ENCODE measurements at regions not wholly inside any gene's neighbourhood (a gene's known extent, or its start where the extent isn't known, plus 50 kb on each side); places are given as distances from the start of the nearest gene placed in this dataset.

DNA sequence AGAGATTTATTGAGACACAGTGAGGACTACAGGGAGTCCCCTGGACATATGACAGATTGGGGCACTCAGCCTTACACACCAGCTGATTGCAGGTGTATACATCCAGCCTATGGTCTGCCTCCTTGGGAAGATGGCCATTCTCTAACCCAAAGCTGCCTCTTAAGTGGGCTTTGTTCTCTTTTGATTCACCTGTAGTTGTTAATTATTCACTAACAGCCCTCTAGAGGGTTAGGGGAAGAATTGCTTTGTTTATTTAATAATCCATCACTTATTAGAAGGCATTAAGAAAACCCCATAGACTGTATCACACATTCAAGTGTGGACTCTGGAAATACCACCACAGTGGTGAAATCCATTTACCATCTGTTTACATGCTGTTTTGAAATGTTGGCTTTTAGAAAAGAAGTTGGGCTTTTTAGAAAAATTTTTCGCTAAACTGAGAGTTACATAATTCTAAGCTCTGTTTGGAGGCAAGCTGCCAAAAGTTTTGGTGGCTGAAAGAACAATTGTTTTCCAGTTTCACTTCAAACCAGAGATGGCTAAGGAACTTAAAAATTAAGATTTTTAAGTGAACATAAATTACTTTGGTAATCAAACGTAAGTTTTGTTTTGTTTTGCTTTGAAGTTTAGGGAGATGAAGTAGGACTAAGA is 379.1 kb downstream of the ADRA2A start:
- DNase-seq = no peak

DNA sequence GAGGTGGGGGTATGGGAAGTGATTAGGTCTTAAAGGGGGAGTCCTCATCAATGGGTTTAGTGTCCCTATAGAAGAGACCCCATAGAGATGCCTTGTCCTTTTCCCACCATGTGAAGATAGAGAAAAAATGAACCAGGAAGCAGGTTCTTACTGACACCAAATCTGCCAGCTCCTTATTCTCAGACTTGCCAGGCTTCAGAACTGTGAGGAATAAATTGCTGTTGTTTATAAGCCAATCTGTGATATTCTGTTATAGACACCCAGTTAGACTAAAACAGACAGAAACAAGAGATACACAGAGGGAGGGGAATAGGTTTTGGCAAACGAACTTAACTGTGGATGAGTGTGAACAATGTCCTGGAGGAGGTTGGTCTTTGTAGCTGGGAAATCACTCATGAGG is 381.4 kb downstream of the ADRA2A start:
- no peak for DNase-seq

GRCh38 chr10:111459967-111460366 is 383.1 kb downstream of the ADRA2A start:
- DNase-seq = no peak

DNA sequence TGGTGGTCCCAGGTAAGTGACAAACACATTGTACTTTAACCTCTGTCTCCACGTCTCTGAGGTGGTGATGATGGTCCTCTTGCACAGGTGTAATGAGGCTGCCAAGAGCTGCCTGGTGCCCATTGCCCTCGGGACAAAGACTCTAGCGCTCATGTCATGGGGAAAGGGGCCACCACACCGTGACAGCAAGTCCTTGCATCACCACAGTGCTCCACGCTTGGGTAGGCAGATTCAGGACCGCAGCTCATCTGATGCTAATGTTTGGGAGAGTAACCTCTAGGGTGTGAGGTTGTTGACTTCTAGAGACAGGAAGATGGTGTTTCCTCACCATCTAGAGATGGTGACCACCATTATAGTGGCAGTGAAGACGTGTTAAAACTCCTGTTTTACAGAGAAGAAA is 395.6 kb downstream of the ADRA2A start:
- no peak for DNase-seq

DNA sequence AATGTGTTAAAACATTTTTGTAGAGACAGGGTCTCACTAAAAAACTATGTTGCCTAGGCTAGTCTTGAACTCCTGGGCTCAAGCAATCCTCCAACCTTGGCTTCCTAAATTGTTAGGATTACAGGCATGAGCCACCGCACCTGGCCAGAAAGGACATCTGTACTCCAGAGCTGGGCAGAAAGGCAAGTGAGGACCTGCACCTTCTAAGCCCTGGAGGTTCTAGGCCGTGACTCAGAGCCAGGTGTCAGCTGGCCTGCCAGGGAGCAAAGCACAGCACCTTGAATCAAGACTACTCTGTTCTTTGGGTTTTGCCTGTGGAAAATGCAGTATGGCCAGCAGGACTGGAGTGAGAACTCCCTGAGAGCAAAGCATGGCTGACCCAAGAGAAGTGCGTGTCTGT is 396.5 kb downstream of the ADRA2A start:
- no peak for DNase-seq

- no peak for DNase-seq
Observed at GRCh38 chr10:111474786-111475185, 398.0 kb downstream of the ADRA2A start.

DNA sequence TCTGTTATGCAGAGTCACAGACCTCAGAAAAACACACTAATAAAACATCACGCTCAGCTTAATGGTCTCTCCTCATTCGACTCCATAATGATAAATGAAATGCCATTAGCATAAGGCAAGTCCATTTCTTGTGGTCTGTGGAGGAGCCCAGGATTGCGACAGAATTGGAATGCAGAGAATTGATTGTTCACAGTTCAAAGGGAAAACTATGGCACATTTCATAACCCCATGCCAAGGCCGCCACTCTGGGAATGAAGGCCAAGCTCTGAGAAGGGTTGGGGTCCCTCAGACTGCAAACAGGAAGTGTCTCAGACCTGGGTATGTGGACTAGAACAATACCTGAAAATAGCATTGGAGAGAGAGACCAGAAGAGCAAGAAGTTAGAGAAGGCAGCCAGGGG is 398.9 kb downstream of the ADRA2A start:
- no peak for DNase-seq

- DNase-seq = no peak
Observed at GRCh38 chr10:111478651-111479050, 401.8 kb downstream of the ADRA2A start.

- DNase-seq = no peak
Observed at GRCh38 chr10:111479966-111480365, 403.1 kb downstream of the ADRA2A start.

DNA sequence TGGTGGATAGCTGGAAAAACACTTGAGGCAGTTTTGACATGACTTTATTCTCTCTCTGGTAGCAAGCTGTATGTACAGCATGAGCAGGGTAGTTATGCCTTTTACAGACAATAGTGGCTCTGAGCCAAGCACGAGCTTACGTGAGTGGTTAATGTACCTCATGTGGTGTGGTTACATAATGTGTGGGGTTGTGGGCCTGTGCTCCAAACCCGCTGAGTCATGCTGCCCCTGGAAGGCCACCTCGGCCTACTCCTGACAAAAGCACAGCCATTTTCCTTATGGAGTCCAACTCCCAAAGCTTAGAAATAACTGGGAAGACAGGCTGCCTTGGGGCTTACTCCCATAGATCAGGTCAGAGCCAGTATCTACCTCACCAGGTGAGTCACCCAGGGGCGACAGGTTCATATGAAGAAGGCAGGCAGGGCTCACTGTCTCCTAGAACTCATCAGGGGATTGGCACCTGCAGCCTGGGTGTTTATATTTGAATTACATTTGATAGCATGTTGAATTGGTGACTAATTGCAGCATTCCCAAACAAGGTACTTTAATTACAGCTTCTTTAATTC is 404.5 kb downstream of the ADRA2A start:
- DNase-seq = no peak

DNA sequence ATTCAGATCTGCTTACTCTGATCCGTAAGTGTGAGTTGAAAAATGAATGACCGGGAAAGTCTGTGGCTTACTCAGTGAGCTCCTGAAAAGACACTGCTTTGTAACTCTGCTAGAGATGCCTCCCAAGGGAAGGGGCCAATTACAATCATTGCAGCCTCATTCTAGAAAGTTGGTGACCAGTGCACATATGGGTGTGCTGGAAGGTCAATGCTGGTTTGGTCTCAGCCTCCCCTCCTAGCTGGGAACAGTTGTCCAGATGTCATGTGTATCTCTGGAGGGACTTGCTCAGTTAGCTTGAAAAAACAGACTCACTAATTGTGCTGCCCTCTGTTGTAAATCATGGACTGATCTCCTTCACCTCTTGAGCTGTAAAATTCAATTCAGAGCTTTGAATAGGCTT is 405.0 kb downstream of the ADRA2A start:
- DNase-seq = no peak

- DNase-seq = no peak
Observed at GRCh38 chr10:111482621-111483216, 405.9 kb downstream of the ADRA2A start.

DNA sequence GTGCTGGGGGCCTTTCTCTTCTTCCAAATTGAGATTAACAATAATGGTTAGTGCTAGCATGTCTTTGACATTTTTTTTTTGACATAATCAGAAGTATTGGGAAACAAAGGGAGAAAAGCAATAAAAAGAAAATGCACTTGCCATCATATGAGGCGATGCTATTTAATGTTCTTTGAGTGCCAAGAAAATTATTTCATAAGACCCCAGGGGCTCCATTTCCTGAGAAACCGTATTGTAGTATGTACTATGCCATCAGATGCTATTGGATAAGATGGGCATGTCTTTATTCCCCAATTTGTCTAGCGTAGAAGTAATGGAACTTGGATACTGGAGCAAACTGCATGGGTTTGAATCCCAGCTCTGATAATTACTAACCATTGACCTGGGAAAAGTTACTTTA is 408.9 kb downstream of the ADRA2A start:
- no peak for DNase-seq

DNA sequence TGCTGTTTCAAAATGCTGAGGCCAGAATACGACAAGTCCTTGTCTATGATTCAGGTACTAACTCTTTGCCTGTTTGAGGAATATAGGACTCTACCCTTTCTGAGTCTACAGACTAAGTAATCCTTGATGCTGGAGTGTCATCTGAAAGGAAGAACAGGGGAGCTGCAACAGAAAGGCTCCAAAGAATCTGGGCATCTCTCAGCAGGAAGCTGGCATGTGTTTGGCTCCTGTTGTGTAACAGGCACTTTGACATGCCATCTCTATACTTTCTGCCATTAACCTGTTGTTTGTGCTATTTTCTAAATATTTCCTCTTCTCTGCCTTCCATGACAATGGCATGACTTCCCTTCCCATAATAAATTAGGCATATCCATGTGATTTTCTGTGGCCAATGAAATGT is 409.5 kb downstream of the ADRA2A start:
- no peak for DNase-seq

DNA sequence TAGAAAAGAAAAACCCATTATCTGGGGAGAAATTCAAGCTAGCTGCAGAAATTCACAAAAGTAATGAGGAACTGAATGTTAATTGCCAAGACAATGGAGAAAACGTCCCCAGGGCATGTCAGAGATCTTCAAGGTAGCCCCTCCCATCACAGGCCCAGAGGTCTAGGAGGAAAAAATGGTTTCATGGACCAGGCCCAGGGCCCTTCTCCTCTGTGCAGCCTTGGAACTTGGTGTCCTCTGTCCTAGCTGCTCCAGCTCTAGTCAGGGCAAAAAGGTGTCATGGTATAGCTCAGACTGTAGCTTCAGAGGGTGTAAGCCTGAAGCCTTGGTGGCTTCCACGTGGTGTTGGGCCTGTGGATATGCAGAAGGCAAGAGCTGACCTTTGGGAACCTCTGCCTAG is 411.8 kb downstream of the ADRA2A start:
- DNase-seq = no peak

GRCh38 chr10:111491154-111491553 is 414.3 kb downstream of the ADRA2A start:
- DNase-seq = no peak

DNA sequence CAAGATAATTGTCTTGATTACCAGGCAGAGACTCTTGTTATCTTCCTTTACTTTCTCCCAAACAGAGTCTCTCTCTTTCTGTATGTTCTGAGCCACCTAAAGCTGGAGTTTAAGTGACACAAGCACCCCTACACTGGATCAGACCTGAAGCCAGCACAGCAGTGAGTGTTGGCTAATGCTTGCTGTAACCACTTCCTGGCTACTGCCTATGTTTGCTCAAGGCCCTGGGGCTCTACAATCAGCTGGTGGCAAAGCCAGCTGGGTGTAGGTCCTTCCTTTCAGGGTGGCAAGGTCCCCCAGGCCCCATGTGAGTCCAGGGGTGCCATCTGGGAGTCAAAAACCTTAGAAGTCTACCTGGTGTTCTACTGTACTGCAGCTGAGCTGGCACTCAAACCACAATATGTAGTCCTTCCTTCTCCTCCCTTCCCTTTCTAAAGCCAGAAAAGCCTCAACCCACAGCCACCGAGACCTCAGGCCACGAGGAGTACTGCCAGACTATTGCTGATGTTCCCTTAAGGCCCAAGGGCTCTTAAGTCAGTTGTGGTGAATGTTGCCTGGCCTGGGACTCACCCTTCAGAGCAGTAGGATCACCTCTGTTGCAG is 416.3 kb downstream of the ADRA2A start:
- no peak for DNase-seq

DNA sequence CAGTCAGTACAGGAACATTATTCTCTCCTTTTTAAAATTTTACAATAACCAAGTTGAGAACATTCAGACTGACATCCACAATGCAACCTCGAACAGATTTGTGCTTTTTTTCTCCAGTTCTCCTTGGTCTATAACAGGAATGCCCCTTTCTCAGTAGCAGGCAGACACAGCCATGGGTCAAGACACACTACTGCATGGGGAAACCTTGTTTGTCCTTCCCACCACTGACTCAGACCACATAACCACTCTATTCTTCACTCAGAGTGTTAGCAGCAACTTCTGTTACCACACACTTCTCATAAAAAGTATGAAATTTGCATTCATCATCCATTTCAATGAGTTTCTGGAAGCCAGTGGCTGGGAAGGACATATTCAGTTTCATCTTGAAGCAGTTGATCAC is 421.7 kb downstream of the ADRA2A start:
- no peak for DNase-seq

DNA sequence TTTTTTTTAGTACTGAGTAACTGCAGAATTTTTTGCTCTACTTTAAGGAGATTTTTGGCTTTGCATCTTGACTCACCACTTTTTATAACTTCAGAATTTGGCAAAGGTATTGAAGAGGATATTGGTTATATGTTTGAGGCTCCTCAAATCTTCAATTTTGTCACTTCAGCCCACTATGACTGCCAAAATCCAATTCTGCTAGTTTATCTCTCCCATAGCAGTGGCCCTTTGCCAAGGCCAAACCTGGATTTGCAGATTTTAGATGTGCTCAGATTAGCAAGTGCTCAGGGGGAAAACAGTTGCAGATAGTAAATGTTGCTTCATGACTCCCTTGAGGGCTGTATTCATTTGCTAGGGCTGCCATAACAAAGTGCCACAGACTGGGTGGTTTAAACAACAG is 427.5 kb downstream of the ADRA2A start:
- no peak for DNase-seq

- DNase-seq = no peak
Observed at GRCh38 chr10:111506266-111507034, 429.6 kb downstream of the ADRA2A start.

GRCh38 chr10:111511751-111512150 is 434.9 kb downstream of the ADRA2A start:
- no peak for DNase-seq

- no peak for DNase-seq
Observed at GRCh38 chr10:111515264-111515663, 438.4 kb downstream of the ADRA2A start.

DNA sequence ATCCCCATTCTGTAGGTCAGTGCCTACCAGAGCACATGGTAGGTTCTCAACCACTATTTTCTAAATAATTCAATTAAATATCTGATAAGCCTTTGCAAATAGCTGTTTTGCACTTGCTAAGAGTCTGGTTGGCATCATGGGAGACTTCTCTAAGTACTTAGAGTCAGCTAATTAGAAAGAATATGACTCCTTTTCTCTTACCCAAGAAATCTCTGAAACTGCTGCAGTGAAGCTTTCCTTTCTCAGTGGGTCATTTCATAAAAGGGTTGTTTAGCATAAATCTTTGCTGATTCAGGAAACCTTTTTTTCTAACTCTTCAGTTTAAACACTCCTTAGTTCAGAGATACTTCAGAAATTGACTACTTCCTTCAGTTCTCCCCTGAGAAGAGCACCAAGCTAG is 438.9 kb downstream of the ADRA2A start:
- DNase-seq = no peak

DNA sequence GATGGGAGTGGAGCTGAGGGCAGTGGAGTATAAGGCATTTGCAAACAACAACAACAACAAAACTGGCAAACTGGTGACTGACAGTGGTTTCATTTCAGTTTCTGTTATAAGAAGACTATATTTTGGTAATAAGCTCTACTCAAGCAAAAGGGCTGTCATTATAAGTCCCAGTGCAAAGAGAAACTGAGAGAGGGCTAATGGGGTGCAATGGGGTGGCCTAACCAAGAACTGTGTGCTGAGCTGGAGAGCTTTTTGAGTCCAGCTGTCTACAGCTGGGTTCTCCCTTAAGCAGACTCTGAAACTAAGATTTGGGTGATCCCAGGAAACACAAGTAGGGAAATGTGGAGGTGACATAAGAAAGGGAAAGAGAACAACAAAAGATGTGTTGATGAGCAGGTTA is 439.3 kb downstream of the ADRA2A start:
- DNase-seq = no peak

All from femur (tissue), 1 donor.